Esophagus squamous epithelium (tissue), 4 donors: ENCODE measurements at regions not wholly inside any gene's neighbourhood (a gene's known extent, or its start where the extent isn't known, plus 50 kb on each side); places are given as distances from the start of the nearest gene placed in this dataset.
"Not testable (repeated sequence)": the region's sequence is repeated elsewhere in the genome, so short reads cannot be mapped to it uniquely, and the experiment has no call there.

Experiments
- POLR2A ChIP-seq, 4 donors: fragments of 450-650 bp; IDR thresholded peaks; one replicate each; pipeline ENCODE4 v1.6.1; 2017; ENCODE audit warnings: antibody characterized with exemption in 4 of 4, mild to moderate bottlenecking in 4 of 4, moderate library complexity in 3 of 4
- TF ChIP-seq, protein P1 (sequence below), 6 experiments: fragments of 450-650 bp in 4 of 6; fragments of 200-600 bp in 2 of 6; sonication (generic) in 2 of 6; IDR thresholded peaks; one replicate each; pipeline ENCODE4 v1.5.1; 2016 to 2019; ENCODE audit warnings: antibody characterized with exemption in 6 of 6, mild to moderate bottlenecking in 4 of 6, moderate library complexity in 4 of 6

DNA sequence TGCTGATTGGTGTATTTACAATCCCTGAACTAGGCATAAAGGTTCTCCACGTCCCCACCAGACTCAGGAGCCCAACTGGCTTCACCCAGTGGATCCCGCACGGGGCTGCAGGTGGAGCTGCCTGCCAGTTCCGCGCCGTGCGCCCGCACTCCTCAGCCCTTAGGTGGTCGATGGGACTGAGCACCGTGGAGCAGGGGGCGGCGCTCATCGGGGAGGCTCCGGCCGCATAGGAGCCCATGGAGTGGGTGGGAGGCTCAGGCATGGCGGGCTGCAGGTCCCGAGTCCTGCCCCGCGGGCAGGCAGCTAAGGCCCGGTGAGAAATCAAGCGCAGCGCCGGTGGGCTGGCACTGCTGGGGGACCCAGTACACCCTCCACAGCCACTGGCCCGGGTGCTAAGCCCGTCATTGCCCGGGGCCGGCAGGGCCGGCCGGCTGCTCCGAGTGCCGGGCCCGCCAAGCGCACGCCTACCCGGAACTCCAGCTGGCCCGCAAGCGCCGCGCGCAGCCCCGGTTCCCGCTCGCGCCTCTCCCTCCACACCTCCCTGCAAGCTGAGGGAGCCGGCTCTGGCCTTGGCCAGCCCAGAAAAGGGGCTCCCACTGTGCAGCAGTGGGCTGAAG, 101.5 kb downstream of the SLC16A1 start:
- TF ChIP-seq, protein P1, sequence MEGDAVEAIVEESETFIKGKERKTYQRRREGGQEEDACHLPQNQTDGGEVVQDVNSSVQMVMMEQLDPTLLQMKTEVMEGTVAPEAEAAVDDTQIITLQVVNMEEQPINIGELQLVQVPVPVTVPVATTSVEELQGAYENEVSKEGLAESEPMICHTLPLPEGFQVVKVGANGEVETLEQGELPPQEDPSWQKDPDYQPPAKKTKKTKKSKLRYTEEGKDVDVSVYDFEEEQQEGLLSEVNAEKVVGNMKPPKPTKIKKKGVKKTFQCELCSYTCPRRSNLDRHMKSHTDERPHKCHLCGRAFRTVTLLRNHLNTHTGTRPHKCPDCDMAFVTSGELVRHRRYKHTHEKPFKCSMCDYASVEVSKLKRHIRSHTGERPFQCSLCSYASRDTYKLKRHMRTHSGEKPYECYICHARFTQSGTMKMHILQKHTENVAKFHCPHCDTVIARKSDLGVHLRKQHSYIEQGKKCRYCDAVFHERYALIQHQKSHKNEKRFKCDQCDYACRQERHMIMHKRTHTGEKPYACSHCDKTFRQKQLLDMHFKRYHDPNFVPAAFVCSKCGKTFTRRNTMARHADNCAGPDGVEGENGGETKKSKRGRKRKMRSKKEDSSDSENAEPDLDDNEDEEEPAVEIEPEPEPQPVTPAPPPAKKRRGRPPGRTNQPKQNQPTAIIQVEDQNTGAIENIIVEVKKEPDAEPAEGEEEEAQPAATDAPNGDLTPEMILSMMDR (IDR thresholded peaks at IDR 0.05), result not testable (repeated sequence)
- TF ChIP-seq POLR2A (IDR thresholded peaks at IDR 0.05), result not testable (repeated sequence)
